ENCODE measurements at regions not wholly inside any gene's neighbourhood (a gene's known extent, or its start where the extent isn't known, plus 50 kb on each side); places are given as distances from the start of the nearest gene placed in this dataset.

DNA sequence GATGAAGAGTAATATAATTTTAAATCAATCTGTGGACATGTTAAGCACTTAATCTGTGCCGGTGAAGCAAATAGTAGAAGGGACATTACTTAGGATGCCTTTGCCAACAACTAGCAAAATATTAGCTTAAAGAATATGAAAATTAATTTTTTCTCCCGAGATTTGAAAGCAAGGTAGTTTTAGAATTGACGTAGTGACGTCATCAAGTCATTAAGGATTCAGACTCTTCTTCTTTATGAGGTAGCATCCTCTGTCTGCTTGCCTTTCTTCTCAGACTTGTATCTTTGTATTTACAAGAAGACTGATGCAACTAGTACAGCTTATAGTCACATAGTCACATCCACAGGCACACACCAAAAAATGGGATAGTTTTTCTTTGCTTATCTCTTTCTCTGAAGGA is 374.4 kb downstream of the MMUT start:
- H3K4me3 ChIP-seq (ENCODE audit: low read depth, low read length), result no peak overlapping the region
- H3K4me1 ChIP-seq (ENCODE audit: control insufficient read depth, insufficient read depth, low read length), result no peaks in the 10 kb centered on the region
- no peaks in the 10 kb centered on the region for H3K9me3 ChIP-seq (ENCODE audit: control insufficient read depth, insufficient read depth, low read length)
- H3K9ac ChIP-seq (ENCODE audit: low read depth, low read length), result no peak overlapping the region
- H3K27me3 ChIP-seq (ENCODE audit: control insufficient read depth, insufficient read depth, low read length), result no peaks in the 10 kb centered on the region
- no peaks in the 10 kb centered on the region for H3K36me3 ChIP-seq (ENCODE audit: control insufficient read depth, insufficient read depth, low read length)

DNA sequence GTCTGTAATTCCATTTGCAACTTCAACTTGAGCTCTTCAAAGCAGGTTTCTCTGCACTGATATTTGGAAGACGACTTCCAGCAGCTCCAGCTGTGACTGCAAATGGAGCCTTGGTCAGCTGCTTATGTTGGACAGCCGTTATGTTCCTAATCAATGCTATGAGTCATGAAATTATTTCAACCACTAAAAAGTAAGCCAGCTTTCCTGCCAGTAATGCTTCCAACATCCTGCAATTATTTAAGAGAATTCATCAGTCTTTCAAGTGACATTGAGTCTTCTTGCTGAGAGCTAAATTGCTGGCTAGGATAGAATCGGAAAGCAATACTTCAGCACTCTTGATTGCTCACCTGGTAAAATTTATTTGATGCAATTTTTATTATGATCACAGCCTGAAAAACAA is 375.7 kb downstream of the MMUT start:
- H3K36me3 ChIP-seq (ENCODE audit: control insufficient read depth, insufficient read depth, low read length), result no peaks in the 10 kb centered on the region
- no peaks in the 10 kb centered on the region for H3K27me3 ChIP-seq (ENCODE audit: control insufficient read depth, insufficient read depth, low read length)
- no peak overlapping the region for H3K9ac ChIP-seq (ENCODE audit: low read depth, low read length)
- no peaks in the 10 kb centered on the region for H3K9me3 ChIP-seq (ENCODE audit: control insufficient read depth, insufficient read depth, low read length)
- no peak overlapping the region for H3K4me3 ChIP-seq (ENCODE audit: low read depth, low read length)
- H3K4me1 ChIP-seq (ENCODE audit: control insufficient read depth, insufficient read depth, low read length), result no peaks in the 10 kb centered on the region

DNA sequence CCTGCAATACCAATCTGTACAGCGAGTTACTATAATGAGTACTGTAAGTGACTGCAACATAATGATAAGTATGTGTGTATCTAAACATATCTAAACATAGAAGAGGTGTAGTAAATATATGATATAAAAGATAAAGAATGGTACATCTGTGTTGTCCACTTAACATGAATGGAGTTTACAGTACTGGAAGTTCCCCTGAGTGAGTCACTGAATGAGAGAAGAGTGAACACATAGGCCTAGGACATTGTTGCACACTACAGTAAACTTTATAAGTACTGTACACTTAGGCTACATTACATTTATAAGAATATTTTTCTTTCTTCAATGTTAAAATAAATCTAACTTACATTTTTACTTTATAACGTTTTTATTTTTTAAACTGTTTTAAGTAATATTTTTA is 380.4 kb downstream of the MMUT start:
- Histone ChIP-seq H3K9me3 (ENCODE audit: control insufficient read depth, insufficient read depth, low read length) (no peaks in the 10 kb centered on the region), H3K9ac (ENCODE audit: low read depth, low read length) (no peak overlapping the region), H3K4me3 (ENCODE audit: low read depth, low read length) (no peak overlapping the region), H3K36me3 (ENCODE audit: control insufficient read depth, insufficient read depth, low read length) (no peaks in the 10 kb centered on the region), H3K27me3 (ENCODE audit: control insufficient read depth, insufficient read depth, low read length) (no peaks in the 10 kb centered on the region), H3K4me1 (ENCODE audit: control insufficient read depth, insufficient read depth, low read length) (no peaks in the 10 kb centered on the region)

DNA sequence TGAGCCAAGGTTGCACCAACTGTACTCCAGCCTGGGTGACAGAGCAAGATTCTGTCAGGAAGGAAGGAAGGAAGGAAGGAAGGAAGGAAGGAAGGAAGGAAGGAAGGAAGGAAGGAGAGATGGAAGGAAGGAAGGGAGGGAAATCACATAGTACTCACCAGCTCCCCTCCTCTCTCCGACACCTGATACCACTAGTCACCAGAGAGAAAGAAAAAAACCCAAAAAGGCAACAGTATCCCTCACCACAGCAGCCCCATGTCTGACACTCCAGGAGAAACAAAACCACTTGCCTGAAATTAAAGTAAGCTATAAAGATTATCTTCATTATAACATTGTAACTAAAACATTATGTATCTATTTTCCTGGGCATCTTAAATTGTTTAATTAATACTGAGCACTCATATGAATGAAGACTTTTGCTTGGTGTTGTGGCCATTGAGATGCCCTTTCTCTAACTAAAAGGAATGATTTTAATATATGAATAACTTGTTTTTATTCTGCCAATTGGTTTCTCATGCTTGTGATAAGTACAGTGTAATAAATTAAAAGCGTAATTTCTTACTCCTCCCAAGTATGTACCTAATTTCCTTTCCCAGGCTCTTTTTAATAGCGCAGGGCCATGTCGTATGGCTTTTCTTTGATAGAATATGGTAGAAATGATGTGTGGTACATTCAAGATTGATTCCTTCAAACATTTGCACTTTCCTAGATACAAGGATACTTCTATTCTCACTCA is 390.0 kb downstream of the MMUT start:
- Histone ChIP-seq H3K9ac (ENCODE audit: low read depth, low read length) (no peak overlapping the region), H3K9me3 (ENCODE audit: control insufficient read depth, insufficient read depth, low read length) (no peaks in the 10 kb centered on the region), H3K4me3 (ENCODE audit: low read depth, low read length) (no peak overlapping the region), H3K4me1 (ENCODE audit: control insufficient read depth, insufficient read depth, low read length) (no peaks in the 10 kb centered on the region), H3K36me3 (ENCODE audit: control insufficient read depth, insufficient read depth, low read length) (no peaks in the 10 kb centered on the region), H3K27me3 (ENCODE audit: control insufficient read depth, insufficient read depth, low read length) (no peaks in the 10 kb centered on the region)

DNA sequence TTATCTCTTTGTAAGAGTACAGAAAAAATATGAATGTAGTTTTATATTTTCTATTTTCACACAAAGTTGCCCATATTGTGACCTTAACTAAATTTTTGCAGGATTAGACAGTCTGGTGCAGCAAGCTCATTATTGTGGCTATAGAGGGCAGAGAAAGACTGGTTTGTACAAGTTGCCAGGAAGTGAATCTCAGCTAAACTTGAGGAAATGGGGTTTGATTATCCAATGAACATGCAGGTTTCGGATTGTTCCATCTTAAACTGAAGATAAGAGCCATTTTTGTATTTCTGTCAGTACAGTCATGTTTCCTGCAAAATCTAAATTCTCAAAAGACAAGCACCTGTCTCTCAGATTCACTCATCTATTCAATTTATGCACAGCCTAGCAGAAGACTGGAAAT is 390.9 kb downstream of the MMUT start:
- no peaks in the 10 kb centered on the region for H3K27me3 ChIP-seq (ENCODE audit: control insufficient read depth, insufficient read depth, low read length)
- no peaks in the 10 kb centered on the region for H3K36me3 ChIP-seq (ENCODE audit: control insufficient read depth, insufficient read depth, low read length)
- H3K4me1 ChIP-seq (ENCODE audit: control insufficient read depth, insufficient read depth, low read length), result no peaks in the 10 kb centered on the region
- no peak overlapping the region for H3K9ac ChIP-seq (ENCODE audit: low read depth, low read length)
- H3K9me3 ChIP-seq (ENCODE audit: control insufficient read depth, insufficient read depth, low read length), result no peaks in the 10 kb centered on the region
- no peak overlapping the region for H3K4me3 ChIP-seq (ENCODE audit: low read depth, low read length)

DNA sequence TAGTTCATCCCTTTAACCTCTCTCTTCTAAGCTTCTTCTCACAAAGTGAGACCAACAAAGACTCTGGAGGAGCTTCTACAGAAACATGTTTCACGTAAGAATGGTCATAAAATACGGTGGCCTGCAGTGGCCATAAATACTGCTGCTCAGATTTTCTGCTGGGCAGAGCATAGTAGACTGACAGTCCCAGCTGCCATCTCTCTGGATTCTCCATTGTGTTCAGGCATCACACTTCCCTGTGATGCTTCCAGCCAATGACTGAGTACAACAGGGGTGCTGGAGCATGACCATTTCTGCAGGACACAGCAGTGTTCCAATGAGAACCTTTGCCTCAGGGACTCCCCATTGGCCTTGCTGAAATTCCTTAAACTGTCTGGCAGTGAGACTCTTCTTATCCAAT is 392.6 kb downstream of the MMUT start:
- Histone ChIP-seq H3K4me3 (ENCODE audit: low read depth, low read length) (no peak overlapping the region), H3K4me1 (ENCODE audit: control insufficient read depth, insufficient read depth, low read length) (no peaks in the 10 kb centered on the region), H3K36me3 (ENCODE audit: control insufficient read depth, insufficient read depth, low read length) (no peaks in the 10 kb centered on the region), H3K27me3 (ENCODE audit: control insufficient read depth, insufficient read depth, low read length) (no peaks in the 10 kb centered on the region), H3K9ac (ENCODE audit: low read depth, low read length) (no peak overlapping the region), H3K9me3 (ENCODE audit: control insufficient read depth, insufficient read depth, low read length) (no peaks in the 10 kb centered on the region)

DNA sequence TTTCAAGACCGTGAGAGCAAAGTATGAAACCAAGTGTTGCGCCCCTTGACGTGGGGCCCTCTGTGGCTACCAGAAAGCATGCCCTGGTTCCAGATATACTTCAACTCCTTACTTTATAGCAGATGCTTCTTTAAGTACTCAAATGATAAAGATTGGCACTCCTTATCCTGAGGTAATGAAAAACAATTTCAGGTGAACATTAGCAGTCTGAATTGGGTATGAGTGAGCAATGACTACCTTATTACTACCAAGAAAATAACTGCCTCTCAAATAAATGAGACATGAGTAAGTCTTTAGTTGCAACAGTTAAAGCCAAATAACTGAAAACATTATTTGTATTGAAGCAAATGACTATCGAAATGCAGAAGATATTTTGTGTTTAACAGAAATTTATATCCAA is 408.7 kb downstream of the MMUT start:
- Histone ChIP-seq H3K4me3 (ENCODE audit: low read depth, low read length) (no peak overlapping the region), H3K4me1 (ENCODE audit: control insufficient read depth, insufficient read depth, low read length) (peaks cover 10% of the 10 kb centered on the region), H3K9ac (ENCODE audit: low read depth, low read length) (no peak overlapping the region), H3K9me3 (ENCODE audit: control insufficient read depth, insufficient read depth, low read length) (no peaks in the 10 kb centered on the region), H3K36me3 (ENCODE audit: control insufficient read depth, insufficient read depth, low read length) (no peaks in the 10 kb centered on the region), H3K27me3 (ENCODE audit: control insufficient read depth, insufficient read depth, low read length) (no peaks in the 10 kb centered on the region)

DNA sequence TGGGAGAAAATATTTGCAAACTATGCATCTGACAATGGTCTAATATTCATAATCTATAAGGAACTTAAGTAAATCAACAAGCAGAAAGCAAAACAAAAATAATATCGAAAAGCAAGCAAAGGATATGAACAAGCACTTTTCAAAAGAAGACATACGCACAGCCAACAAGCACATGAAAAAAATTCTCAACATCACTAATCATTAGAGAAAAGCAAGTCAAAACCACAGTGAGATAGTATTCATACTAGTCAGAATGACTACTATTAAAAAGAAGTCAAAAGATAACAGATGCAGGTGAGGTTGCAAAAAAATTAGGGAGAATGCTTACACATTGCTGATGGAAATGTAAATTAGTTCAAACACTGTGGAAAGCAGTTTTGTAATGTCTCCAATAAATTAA is 410.2 kb downstream of the MMUT start:
- Histone ChIP-seq H3K9ac (ENCODE audit: low read depth, low read length) (no peak overlapping the region), H3K9me3 (ENCODE audit: control insufficient read depth, insufficient read depth, low read length) (no peaks in the 10 kb centered on the region), H3K27me3 (ENCODE audit: control insufficient read depth, insufficient read depth, low read length) (no peaks in the 10 kb centered on the region), H3K4me3 (ENCODE audit: low read depth, low read length) (no peak overlapping the region), H3K4me1 (ENCODE audit: control insufficient read depth, insufficient read depth, low read length) (peaks cover 10% of the 10 kb centered on the region), H3K36me3 (ENCODE audit: control insufficient read depth, insufficient read depth, low read length) (no peaks in the 10 kb centered on the region)

DNA sequence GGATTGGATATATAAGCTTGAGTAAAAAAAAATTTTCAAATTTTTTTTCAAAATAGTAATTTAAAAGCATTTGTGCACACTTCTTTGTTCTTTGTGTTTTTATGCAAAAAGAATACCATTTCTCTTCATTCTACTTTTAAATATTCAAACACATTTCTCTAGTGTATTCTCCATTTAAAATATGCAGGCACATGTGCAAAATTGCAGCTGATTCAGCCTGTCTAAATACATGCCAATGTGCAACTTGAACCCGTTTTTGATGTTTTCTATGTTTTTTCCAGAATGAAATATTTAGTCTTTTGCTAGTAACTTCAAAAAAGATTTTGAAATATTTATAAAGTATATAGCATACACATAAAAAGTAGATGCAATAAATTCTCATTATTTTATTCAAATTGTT is 411.8 kb downstream of the MMUT start:
- H3K27me3 ChIP-seq (ENCODE audit: control insufficient read depth, insufficient read depth, low read length), result no peaks in the 10 kb centered on the region
- H3K36me3 ChIP-seq (ENCODE audit: control insufficient read depth, insufficient read depth, low read length), result no peaks in the 10 kb centered on the region
- H3K4me3 ChIP-seq (ENCODE audit: low read depth, low read length), result no peak overlapping the region
- H3K9ac ChIP-seq (ENCODE audit: low read depth, low read length), result no peak overlapping the region
- H3K4me1 ChIP-seq (ENCODE audit: control insufficient read depth, insufficient read depth, low read length), result peaks cover 10% of the 10 kb centered on the region
- H3K9me3 ChIP-seq (ENCODE audit: control insufficient read depth, insufficient read depth, low read length), result no peaks in the 10 kb centered on the region

DNA sequence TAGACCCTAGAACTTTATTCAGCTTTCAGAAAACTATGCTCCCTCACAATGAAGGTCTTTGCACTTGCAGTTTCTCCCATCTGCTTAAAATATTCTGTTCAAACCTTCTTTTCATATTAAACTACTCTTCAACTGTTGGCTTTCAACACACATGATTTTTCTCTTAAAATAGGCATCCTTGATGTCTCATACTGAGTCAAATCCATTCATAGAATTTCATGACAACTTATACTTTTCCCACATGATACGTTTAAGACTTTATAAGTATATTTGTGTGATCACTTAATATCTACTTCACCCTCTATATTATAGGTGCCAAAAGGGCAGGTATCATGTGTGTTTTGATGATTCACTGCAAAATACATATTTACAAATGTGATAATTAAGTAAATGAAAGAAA is 412.5 kb downstream of the MMUT start:
- no peak overlapping the region for H3K4me3 ChIP-seq (ENCODE audit: low read depth, low read length)
- no peaks in the 10 kb centered on the region for H3K36me3 ChIP-seq (ENCODE audit: control insufficient read depth, insufficient read depth, low read length)
- no peaks in the 10 kb centered on the region for H3K9me3 ChIP-seq (ENCODE audit: control insufficient read depth, insufficient read depth, low read length)
- H3K4me1 ChIP-seq (ENCODE audit: control insufficient read depth, insufficient read depth, low read length), result peaks cover 10% of the 10 kb centered on the region
- H3K9ac ChIP-seq (ENCODE audit: low read depth, low read length), result no peak overlapping the region
- no peaks in the 10 kb centered on the region for H3K27me3 ChIP-seq (ENCODE audit: control insufficient read depth, insufficient read depth, low read length)

DNA sequence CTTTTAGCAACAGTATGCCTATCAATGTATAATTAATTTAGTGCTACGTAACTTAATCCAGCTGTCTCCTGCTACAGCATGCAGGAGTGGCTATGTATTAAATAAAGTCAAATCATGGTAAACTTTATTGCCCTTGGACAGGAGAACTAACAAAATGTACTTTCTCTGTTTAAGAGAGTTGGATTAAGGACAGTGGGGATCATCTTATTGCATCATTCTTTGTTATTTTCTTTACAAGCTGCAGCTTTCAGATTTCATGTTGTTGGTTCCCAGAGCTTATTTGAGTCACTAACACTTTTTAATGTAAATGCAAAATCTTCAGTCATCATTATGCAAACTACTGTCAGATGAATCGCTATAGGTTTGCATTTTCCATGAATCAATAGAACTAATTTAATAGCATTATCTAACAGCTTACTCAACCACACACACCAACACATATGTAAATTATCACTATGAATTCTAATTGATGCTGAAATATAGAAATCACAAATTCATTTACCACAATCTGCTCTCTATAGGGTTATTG is 424.7 kb downstream of the MMUT start:
- no peaks in the 10 kb centered on the region for H3K4me1 ChIP-seq (ENCODE audit: control insufficient read depth, insufficient read depth, low read length)
- no peaks in the 10 kb centered on the region for H3K27me3 ChIP-seq (ENCODE audit: control insufficient read depth, insufficient read depth, low read length)
- H3K36me3 ChIP-seq (ENCODE audit: control insufficient read depth, insufficient read depth, low read length), result no peaks in the 10 kb centered on the region
- no peak overlapping the region for H3K9ac ChIP-seq (ENCODE audit: low read depth, low read length)
- H3K4me3 ChIP-seq (ENCODE audit: low read depth, low read length), result no peak overlapping the region
- no peaks in the 10 kb centered on the region for H3K9me3 ChIP-seq (ENCODE audit: control insufficient read depth, insufficient read depth, low read length)

DNA sequence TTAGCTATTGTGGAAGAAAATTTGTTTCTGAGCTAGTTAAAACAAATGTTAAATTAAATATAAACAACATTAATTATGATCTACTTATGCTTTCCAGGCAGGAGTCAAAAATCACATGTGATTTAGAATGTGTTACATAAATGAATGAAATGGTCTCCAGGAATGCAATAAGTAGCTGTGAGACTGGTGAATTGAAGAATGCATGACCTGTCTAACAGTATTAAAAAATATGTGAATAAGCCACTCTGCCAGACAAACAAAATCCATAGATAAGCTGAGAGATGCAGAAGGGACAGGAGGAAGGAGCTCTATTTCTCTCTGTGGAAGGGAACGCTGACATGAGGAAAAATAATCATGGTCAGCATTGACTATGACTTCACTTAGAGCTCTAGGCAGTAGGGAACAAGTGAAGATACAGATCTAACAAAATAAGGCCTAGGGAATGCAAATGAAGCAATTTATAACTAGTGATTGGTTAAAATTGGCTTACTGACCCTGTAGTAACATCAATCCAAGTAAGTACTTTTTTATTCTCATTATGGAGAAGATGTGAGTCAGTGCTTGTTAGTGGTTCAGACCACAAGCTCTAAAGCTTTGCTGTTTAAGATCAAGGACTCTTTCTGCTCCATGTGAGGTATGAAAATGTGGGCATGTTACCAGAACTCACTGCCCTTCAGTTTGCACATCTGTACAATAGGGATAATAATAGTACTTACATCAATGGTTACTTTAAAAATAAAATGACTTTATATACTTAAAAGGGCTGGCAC is 432.6 kb downstream of the MMUT start:
- Histone ChIP-seq H3K9ac (ENCODE audit: low read depth, low read length) (no peak overlapping the region), H3K4me3 (ENCODE audit: low read depth, low read length) (no peak overlapping the region), H3K36me3 (ENCODE audit: control insufficient read depth, insufficient read depth, low read length) (no peaks in the 10 kb centered on the region), H3K27me3 (ENCODE audit: control insufficient read depth, insufficient read depth, low read length) (no peaks in the 10 kb centered on the region), H3K9me3 (ENCODE audit: control insufficient read depth, insufficient read depth, low read length) (no peaks in the 10 kb centered on the region), H3K4me1 (ENCODE audit: control insufficient read depth, insufficient read depth, low read length) (no peaks in the 10 kb centered on the region)

Data from iPS-15b (cell line).